GM12865 (cell line): ENCODE measurements at regions not wholly inside any gene's neighbourhood (a gene's known extent, or its start where the extent isn't known, plus 50 kb on each side); places are given as distances from the start of the nearest gene placed in this dataset.

ENCODE experiments used
- DNase-seq: peaks from one replicate; pipeline ENCODE4 v3.0.0; 2010; ENCODE audit warnings: low read depth
- H3K4me3 ChIP-seq: 2 replicates; pipeline ENCODE4 v1.5.1; 2011; ENCODE audit warnings: mild to moderate bottlenecking, low read depth, low read length, control low read depth
- TF ChIP-seq, protein P1 (sequence below): IDR thresholded peaks from 2 replicates; pipeline ENCODE4 v1.5.1; 2011; ENCODE audit warnings: low read length, control low read depth, low read depth, inconsistent platforms; ENCODE audit not compliant: insufficient read depth; ENCODE audit errors: missing control alignments

DNA sequence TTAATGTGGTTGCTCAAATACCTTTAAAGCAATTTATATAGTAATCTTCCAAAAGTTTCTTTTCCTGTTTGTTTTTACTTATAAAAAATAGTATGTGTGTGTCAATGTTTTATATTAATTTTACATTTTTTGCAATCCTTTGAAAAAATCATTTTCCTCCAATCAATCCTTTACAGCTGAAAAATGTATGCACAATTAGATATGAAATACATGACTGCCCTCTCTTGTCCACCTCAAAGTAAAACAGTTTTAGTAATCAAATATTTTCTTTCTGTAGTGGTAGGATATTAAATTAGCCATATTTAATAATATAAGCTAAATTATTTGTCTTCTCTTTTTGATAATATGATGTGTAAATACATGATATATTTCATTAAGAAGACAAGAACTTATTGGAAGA lies 269.9 kb downstream of the ADAMTS20 start:
- TF ChIP-seq, protein P1, sequence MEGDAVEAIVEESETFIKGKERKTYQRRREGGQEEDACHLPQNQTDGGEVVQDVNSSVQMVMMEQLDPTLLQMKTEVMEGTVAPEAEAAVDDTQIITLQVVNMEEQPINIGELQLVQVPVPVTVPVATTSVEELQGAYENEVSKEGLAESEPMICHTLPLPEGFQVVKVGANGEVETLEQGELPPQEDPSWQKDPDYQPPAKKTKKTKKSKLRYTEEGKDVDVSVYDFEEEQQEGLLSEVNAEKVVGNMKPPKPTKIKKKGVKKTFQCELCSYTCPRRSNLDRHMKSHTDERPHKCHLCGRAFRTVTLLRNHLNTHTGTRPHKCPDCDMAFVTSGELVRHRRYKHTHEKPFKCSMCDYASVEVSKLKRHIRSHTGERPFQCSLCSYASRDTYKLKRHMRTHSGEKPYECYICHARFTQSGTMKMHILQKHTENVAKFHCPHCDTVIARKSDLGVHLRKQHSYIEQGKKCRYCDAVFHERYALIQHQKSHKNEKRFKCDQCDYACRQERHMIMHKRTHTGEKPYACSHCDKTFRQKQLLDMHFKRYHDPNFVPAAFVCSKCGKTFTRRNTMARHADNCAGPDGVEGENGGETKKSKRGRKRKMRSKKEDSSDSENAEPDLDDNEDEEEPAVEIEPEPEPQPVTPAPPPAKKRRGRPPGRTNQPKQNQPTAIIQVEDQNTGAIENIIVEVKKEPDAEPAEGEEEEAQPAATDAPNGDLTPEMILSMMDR: no peak
- DNase-seq: no peak

DNA sequence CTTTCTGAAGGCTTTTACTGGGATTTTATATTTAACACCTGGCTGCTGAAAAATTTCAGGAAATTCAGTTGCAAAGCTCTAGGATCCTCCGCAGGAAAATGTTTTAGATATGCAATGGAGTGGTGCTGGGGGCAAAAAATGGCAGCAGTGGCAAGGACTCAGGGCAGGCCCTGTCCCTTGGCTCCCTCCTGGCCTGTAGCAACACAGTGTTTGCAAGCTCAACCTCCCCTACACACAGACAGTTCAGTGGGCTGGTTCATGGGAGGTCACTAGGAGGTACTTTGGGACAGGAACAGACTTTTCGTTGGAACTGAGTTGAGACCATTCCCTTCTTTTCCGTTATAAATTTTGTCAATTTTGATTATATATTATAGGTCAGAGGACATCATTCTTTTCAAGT lies 270.4 kb downstream of the ADAMTS20 start:
- TF ChIP-seq, protein P1: no peak
- H3K4me3 ChIP-seq: no peak overlapping the region
- no peak for DNase-seq

More for the DNA sequence above, 269.9 kb downstream of the ADAMTS20 start:
- H3K4me3 ChIP-seq: no peak overlapping the region

DNA sequence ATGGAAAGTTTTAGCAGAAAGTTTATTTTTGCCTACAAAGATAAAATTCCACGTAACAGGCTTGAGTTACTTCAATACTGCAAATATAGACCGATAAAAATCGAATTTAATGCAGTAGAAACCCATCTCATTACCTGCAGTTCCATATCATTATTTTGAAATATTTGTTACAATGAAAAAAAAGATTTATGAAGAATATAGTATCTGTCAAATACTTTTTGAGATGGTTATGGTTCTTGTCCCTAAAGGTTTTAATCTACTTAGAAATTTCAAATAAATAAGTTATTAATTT lies 273.5 kb downstream of the ADAMTS20 start:
- TF ChIP-seq, protein P1: no peak
- no peak for DNase-seq
- H3K4me3 ChIP-seq: no peak overlapping the region

DNA sequence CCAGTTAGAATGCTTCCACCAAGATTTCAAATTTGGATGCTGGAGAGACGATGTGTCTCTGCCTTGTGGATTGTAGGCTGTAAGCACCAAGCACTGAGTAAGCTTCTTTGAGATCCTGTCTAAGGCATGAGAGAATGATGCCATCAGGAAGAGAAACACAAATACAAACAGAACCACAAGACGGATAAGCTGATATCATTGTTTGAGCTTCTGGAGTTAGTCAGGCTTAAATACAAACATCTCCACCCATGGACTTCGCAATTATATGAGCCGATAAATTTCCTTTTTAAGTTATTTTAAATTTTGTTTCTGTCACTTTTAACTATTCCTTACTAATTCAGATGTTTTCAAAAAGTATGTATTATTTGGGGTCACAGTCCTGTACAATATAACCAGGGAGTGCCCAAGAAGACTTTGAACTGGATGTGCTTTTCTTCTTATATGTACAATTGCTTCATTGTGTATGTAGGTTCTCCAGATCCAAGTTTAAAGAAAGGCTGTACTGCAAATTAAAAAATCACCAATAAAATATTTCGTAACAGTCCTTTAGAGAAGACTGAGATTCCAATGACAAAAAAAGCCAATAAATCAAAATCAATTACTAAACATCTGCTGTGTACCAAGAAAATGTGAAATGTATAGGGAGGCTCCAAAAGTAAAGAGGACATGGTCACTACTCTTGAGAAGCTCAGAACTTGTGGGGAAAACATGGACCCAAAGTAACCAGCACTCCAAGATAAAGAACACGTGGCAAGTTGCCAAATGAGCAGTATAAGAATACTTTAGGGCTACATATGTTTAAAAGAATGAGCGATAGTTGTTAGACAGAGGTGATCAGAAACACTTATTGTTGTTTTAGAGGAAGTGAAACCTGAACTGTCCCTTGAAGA lies 274.1 kb downstream of the ADAMTS20 start:
- peak; percentile 14 for DNase-seq
- no peak overlapping the region for H3K4me3 ChIP-seq
- TF ChIP-seq, protein P1: no peak

DNA sequence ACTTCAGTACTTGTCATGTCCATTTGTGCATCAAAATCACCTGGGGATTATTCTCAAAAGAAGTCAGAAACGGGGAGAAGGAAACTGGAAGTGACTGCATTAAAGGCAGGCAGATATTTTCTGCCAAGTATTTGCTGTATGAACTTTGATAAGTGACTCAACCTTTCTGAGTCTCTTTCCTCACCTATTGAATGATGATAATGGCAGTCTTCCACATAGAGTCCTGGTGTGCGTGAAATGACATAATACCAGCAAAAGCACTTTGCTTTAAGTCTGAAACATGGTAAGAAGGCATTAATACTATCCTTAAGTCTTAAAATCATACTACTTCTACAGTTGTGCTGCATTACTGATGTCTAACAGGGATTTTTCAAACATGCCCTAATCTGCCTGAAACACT lies 278.5 kb downstream of the ADAMTS20 start:
- no peak for DNase-seq
- no peak overlapping the region for H3K4me3 ChIP-seq
- TF ChIP-seq, protein P1: no peak

DNA sequence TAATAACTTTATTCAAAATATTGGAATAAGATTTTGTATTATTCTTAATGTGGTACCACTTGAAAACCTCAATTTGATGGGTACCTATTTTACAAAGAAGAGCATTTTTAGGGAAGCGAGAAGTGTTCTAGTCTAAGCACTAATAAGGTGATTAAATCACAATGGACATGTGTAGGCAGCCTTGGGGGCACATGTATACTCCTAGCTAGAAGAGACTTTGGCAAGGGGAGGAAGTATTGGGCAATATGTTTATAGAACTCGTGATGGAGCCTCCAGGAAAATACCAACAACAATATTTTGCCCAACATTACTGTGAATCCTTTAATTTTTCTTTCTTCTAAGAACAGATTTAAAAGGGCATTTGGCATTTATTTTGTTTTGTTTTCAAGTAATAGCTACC lies 280.3 kb downstream of the ADAMTS20 start:
- TF ChIP-seq, protein P1: no peak
- DNase-seq: no peak
- H3K4me3 ChIP-seq: no peak overlapping the region

DNA sequence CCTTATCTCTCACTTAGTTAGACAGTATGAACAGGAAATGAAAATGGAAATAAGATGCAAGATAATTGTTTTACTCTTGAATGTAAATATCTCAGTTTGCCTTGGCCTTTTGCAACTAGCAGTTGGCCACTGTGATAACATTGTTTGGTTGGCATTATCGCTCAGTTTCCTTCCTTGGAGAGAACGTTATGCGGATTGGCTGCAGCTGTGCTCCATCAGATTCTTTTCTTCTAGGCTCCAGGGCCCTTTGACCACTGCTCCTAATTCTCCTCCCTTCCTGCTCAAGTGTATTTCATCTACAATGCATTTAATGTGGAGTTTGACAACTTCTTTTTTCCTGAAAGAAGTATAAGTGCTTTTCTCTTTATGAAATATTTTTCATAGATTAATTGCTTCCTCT lies 284.2 kb downstream of the ADAMTS20 start:
- DNase-seq: no peak
- TF ChIP-seq, protein P1: no peak
- H3K4me3 ChIP-seq: no peak overlapping the region
